HS-27A (cell line): ENCODE measurements at regions not wholly inside any gene's neighbourhood (a gene's known extent, or its start where the extent isn't known, plus 50 kb on each side); places are given as distances from the start of the nearest gene placed in this dataset.
"Not testable (repeated sequence)": the region's sequence is repeated elsewhere in the genome, so short reads cannot be mapped to it uniquely, and the experiment has no call there.

ENCODE experiments used
- DNase-seq: peaks from one replicate; pipeline ENCODE4 v3.0.0-alpha.2; 2012; ENCODE audit warnings: low read depth, missing footprints

DNA sequence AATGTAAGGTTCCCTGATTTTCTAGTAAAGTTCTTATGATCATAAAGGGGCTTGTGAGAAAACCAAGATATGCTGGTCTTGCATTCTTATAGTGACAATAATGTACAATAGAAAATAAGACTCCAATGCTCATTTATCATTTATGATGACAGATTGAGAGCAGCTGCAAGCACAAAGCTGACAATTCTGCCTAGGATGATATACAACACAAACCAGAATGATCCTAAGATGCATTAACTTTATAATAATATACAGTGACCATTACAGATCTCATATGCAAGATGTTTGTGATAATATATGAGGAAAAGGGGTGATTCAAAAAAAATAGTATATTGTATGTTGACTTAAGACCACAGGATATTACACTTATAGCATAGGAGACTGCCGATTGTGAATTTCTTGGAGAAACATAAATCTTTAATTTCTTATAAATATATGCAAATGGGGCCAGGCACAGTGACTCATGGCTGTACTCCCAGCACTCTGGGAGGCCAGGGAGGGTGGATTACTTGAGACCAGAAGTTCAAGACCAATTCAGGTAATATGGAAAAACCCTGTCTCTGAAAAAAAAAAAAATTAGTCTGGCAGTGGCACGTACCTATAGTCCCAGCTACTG, 387.0 kb downstream of the ZBBX start:
- DNase-seq: no peak

DNA sequence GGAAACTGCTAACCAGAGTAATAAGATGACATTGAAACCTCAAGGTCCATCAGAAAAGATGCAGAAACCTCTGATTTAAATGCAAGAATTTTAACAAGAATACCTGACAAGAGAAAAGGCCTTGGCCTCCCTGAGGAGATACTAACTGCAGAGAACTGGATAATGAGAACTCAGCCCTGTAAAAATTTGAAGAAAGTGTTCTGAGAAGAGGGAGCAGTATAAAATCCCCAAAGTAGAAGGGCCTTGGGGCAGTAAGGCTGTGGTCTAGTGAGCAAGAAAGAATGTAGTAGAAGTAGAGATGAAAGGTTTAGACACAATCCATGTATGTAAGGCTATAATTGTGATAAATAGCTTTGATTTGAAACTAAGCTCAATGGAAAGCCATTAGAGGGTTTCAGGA, 394.1 kb downstream of the ZBBX start:
- no peak for DNase-seq

DNA sequence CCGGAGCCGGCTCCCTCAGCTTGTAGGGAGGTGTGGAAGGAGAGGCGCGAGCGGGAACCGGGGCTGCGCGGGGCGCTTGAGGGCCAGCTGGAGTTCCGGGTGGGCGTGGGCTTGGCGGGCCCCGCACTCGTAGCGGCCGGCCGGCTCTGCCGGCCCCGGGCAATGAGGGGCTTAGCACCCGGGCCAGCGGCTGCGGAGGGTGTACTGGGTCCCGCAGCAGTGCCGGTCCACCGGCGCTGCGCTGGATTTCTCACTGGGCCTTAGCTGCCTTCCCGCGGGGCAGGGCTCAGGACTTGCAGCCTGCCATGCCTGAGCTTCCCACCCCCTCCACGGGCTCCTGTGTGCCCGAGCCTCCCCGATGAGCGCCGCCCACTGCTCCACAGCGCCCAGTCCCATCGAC, 404.3 kb downstream of the ZBBX start:
- not testable (repeated sequence) for DNase-seq

DNA sequence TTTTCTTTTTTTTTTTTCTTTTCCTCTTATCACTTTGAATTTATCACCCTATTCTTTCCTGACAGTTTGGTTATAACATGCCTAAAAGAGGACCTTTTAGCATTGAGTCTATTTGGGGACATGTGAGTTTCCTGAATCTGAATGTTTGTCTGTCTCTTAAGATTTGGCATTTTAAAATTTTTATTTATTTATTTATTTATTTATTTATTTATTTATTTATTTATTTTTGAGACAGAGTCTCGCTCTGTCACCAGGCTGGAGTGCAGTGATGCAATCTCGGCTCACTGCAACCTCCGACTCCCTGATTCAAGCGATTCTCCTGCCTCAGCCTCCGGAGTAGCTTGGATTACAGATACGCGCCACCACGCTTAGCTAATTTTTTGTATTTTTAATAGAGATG, 412.4 kb downstream of the ZBBX start:
- not testable (repeated sequence) for DNase-seq

DNA sequence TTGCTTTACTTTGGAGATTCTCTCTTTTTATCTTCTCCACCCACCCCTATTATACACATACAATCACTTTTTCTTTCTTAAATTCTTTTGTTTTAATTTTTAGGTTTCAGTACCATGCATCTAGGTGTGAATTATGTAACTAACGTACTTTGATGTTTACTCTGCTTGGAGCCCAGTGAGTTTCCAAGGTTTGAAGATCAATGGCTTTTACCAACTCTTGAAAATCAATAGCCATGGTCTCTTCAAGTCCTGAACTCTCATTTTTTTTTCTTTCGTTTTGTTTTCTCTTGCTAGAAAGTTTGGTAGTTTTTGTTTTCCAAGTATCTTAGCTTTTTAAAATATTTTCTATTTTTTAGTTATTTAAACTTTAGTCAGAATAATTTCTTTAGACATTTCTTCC, 417.2 kb downstream of the ZBBX start:
- DNase-seq: no peak

DNA sequence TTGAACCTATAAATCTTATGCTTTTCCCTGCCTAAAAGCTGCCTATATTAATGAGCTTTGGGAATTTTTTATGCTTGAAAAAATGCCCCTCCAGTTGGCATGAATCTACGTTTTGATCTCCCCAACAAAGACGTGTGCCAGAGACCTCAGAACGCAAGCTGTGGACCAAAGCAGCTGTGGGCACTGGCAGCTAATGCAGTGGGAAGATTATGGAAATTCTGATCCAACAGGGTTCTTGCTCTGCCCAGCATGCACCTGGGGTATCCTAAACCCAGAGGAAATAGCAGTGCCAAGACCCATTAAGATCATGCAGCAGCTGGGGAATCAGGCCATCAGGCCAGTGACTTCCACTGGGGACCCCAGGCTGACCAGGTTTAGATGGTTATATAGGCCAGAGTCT, 423.0 kb downstream of the ZBBX start:
- DNase-seq: no peak

DNA sequence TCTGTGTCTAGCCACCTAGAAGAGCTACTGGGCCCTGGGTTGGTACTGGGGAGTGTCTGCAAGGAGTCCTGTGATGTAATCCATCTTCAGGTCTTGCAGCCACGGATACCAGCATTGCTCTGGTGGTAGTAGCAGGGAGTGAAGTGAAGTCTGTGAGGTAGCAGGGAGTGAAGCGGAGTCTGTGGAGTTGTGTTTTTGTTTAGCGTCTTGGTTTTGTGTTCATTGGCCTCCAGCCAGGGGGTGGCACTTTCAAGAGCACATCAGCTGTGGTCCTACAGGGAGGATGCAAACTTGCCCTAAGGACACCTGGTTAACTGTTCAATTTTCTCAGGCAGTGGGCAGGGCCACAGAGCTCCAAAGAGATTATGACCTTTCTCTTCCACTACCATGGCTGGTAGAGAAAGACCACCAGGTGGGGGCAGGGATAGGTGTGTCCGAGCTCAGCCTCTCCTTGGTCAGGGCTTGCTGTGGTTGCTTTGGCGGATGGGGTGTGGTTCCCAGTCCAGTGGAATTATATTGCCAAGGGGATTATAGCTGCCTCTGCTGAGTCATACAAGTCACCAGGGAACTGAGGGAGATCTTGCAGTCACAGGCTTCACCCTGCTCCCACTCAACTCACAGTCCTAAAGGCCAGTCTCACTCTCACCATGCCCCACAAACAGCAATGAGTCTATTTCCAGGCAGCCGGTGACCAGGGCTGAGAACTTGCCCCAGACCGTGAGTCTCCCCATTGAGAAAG, 424.7 kb downstream of the ZBBX start:
- peak; percentile 47 for DNase-seq

DNA sequence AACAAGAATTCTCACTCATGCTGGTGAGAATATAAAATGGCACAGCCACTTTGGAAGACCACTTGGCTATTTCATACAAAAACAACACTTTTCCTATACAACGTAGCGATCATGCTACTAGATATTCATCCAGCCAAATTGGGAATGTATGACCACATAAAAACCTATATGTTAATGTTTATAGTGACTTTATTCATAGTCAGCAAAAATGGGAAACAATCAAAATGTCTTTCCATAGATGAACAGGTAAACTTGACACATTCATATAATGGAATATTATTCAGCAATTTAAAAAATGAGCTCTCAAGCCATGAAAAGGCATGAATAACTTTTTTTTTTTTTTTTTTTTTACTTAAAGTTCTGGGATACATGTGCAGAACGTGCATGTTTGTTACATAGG, 445.2 kb downstream of the ZBBX start:
- DNase-seq: no peak

DNA sequence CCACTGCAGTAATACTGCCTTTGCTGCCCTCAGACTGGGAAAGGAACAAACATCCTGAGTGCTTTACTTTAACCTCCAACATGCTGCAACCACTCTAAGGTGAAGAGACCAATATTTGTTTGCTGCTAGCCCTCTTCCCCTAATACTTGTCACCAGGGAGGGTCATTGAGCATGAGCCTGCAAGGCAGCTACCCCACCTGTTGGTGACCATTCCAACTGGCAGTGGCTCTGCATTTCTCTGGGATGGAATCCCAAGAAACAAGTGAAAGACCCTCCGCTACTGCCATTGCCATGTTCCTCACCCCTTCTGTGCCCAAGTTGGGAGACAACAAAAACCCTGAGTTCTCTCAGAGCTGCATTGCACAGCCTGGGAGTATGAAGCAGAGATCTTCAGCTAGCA, 462.7 kb downstream of the ZBBX start:
- DNase-seq: no peak

DNA sequence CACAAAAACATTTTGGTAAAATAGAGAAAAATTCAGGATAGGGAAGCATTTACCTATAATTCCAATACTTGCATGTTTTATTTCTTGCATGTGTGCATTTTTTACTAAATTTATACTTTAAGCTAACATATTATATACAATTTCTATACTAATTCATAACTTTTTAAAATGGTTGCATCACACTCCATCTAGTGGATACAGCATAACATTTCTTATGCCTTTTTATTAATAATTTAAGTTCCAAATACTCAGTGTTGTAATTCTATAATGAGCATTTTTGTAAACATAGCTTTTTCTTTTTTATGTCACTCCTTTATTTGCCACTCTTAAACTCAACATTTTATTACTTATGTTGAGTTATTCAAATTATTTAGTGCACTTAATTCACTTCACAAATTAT, 477.7 kb downstream of the ZBBX start:
- no peak for DNase-seq

DNA sequence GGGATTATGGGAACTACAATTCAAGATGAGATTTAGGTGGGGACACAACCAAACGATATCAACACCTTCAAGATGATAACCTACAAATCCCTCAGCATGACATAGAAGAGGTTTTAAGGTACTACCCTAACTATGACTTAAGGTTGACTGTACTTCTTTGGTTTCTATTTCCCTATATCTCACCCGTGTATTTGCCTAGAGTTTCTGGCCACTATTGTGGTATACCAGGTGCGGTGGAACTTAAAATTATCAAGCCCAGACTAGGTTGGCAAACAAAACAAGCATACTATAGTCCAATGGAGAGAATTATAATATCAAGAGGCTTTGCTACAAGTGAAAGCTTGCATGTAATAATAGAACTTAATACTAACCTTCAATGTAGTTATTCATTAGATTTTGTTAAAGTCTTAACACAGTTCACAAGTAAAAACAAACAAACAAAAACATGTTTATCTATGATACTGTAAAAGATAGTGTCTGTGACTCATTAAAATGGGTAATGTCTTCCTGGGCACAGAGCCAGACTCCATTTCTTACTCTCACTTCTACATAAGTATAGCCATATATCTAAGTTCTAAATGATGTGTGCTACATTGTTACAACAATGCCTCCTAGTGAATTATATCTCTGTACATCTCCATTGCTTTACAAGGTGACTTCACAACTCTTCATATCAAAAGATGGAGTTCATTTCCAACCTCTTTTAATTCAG, 479.1 kb downstream of the ZBBX start:
- DNase-seq: no peak

DNA sequence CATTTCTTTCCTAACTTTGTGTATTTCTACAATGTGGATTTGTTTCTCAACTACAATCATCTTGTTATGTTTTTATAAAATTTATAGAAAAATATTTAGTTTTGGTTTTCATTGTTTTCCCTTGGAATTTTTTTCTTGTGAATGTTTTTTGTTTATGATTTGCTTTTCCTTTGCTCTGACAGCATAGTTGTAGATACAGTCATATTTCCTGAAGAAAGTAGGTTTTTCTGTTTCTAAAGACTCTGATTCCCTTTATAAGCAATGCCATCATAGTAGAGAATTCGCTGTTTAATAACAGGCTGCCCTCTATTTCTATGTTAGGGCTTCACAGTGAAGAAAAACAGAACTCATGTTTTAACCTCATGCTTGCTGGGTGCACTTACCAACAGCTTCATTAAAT, 482.3 kb downstream of the ZBBX start:
- DNase-seq: no peak

DNA sequence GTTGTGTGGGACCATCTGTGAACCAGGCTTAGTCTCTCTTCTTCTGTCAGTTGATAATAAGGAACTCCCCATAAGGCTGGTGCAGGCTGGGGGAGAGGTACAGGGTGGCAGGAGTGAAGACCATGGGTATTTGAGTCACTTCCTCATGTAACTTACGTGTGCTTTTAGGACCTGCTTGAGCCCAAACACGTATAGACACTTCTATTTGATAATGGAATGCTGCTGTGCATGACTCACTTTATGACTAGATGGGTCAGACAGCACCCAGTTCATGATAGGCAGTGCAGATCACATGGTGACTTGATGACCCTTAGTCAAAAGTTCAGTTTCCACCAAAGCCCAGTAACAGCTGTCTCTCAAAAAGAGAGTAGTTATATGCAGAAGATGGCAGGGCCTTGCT, 490.9 kb downstream of the ZBBX start:
- DNase-seq: no peak

DNA sequence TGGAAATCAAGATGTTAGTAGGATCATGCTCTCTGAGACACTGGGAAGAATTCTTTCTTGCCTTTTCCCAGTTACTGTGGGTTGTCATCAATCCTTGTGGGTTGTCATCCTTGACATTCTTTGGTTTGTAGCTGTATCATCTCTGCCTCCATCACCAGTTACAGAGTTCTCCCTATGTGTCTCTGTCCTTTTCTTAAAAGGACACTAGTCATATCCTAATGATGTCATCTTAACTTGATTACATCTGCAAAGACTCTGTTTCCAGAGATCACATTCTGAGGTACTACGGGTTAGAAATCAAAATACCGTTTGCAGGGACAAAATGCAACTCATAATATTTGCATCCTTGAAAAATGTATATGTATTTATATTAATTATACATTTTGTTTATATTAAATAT, 500.4 kb downstream of the ZBBX start:
- DNase-seq: no peak

DNA sequence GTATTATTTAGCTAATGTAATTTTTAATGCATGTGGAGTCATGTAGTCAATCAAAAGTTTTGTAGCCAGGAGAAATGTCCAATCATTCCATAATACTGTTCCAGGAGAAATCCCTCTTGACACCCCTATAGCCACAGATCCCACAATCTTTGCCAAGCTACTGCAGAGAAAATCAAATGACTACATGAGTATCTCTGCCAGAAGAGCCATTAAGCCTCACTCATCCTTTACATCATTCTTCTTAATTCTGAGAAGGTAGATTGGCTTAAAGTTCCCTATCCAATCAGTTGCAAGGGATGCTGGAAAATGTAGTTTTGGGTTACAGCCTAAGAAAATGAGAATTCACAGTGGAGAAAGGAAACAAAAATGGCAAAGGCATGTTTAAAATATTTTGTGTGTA, 502.1 kb downstream of the ZBBX start:
- DNase-seq: no peak

DNA sequence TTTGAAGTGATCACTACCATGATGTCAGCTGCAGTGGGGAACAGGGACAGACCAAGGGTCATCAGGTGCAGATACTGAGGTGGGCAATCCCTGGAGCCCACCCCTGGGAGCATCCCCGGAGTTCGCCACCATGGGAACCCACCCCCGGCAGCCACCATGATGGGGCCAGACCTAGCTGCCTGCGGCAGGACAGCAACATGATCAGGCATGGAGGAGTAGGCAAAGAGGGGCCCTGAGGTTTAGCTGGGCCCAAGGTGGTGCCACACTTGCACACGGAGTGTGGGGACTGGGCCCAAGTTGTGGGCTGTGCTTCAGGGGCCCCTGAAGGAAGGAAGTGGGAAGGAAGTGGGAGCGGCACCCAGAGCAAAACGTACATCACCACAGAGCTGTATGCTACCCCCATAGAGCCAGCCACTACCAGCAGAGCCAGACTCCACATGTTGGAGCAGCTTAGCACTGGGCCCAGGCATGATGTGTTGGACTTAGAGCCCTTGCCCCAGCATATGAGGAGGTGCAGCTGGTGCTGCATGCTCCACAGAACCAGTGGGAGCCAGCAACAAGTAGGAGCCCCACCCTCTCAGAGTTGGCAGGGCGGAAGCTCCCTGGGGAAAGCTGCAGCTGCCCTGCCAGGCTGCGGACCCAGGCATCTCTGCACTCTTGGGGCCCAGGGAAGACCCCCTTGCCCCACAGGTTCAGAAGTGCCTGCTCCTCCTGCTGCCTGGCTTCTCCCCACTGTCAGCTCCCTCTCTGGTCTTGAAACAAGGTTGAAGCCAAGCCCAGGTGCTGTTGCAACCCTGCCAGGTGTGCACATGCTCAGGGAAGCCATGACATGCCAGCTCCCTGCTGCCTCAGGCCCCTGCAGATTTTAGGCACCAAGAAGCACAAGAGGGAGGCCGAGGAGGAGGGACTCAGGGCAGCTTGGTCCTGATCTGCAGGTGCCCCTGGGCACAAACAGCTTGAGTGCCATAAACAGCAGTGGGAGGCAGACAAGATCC, 515.3 kb downstream of the ZBBX start:
- no peak for DNase-seq

DNA sequence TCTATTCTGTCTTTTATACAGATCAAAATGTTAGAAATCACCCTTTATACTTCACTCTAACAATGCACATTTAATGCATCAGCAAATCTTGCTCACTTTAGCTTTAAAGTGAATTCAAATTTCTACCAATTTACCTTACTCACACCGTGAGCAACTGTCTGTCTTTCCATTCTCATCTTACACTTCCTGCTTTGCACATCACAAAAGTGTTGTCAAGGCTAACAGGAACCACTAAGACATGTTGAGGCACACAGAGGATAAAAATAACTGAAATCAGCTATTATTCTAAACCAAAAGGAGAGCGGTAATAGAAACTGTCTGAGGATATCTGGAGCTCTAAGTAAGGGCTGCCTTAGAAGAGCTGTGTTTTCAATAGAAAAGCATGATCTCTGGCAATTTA, 519.9 kb downstream of the ZBBX start:
- no peak for DNase-seq

DNA sequence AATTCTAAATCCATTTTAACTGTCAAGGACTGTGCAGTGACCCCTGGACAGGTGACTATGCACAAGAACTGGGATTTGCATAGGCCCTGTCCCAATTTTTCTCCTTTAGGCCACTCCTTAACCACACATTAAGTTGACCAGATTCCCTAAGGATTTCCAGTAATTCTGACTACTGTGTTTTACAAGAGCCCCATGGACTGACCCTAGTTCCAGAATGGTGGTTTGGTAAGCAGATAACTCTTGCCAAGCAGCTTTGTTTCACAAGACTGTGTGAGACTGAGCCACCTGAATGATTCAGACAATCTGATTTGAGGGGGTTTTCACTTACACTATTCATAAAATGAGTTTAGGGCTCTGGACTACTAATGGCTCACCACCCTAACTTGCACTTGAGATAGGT, 535.8 kb downstream of the ZBBX start:
- DNase-seq: no peak

DNA sequence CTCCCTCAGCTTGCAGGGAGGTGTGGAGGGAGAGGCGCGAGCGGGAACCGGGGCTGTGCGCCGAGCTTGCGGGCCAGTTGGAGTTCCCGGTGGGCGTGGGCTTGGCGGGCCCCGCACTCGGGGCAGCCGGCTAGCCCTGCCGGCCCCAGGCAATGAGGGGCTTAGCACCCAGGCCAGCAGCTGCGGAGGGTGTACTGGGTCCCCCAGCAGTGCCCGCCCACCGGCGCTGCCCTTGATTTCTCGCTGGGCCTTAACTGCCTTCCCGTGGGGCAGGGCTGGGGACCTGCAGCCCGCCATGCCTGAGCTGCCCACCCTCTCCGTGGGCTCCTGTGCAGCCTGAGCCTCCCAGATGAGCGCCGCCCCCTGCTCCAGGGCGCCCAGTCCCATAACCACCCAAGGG, 537.3 kb downstream of the ZBBX start:
- not testable (repeated sequence) for DNase-seq

DNA sequence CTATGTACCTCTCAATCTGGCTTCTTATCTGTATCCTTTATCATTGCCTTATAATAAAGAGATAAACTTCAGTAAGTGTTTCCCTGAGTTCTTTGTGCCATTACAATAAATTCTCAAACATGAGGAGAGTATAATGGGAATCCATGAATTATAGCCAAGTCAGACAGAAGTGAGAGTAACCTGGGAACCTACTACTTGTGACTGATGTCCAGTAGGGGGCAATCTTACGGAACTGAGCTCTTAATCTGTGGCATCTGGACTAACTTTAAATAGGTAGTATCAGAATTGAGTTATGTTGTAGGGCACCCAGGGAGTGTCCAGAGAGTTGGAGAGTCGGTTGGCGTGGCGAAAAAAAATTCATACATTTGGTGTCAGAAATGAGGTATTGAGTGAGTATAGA, 542.6 kb downstream of the ZBBX start:
- peak; percentile 22 for DNase-seq

DNA sequence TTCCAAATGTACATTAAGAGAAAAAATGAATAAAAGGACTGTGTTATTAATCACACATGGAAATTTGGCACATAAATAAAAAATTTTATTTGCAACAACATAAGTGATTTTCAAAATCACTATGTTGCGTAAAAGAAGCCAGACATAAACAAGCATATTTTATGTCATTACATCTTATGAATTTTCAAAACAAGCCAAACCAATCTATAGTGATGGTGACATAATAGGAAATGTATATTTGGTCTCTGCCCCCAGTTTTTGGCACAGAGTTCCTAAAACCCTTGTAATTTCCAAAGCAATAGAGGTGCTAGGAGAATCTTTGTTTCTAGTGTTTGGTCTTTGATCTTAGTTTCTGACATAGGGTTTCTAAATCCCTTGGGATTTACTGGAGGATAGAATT, 543.3 kb downstream of the ZBBX start:
- no peak for DNase-seq

DNA sequence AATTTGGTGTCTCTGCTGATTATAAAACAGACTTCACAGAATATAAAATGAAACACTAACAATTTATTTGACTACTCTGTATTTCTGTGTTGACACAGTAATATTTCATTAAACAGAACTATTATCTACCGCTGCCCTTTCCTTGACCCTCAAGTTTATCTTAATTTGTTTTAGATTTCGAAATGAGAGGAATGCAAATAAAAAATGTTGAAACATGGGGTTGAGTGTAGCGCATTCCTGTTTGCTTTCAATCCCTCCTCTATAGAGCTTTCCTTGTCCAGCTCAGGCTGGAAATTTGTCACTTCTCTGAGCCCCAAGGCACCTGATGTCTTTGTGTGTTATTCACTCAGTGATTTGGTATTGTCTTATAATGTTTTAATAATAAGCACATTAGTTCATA, 550.2 kb downstream of the ZBBX start:
- peak; percentile 2 for DNase-seq
